Renal cortex interstitium (tissue), 11 donors: ENCODE measurements at regions not wholly inside any gene's neighbourhood (a gene's known extent, or its start where the extent isn't known, plus 50 kb on each side); places are given as distances from the start of the nearest gene placed in this dataset.

ENCODE experiments used
- DNase-seq, 11 donors: peaks; one replicate each; pipeline ENCODE4 v3.0.0-alpha.2; 2013; ENCODE audit warnings: low read depth in 9 of 11, low spot score in 4 of 11; ENCODE audit errors: extremely low read depth in 1 of 11

DNA sequence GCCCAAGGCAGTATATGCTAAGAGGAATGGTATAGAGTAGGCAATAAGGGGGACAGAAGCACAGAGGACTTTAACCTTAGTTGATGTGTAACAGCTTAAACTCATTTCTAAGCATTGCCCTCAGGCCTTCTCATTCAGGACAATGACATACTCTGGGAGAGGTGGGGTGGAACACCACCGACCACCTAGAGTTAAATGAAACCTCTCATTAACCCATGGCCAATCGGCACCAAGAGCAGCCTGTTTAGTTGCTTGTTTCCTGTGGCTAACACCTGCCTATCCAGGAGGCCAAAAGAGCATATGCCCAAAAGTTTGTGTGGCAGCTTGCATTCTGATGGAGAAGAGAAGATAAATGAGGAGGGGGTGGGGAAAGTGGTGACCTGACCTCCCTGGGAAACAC, 50.0 kb downstream of the PABIR2 start:
- DNase-seq, result peak in 1 of 11 donors; percentile 49

DNA sequence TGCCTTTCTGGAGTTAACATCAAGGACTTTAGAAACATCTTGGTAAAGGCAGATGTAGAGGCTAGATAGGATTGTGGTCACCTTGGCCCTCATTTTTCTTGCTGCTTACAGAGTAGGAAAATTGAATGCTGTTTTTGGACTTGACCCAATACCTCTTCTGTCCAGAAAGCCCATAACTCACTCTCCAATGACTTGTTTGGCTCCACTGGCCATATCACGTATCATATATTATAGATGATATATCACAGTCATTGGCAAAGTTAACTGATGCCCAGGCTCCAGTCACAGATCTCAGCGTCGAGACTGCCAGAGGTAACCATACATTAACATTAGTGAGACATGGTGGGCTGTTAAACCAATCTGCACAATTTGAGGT, 50.6 kb downstream of the PABIR2 start:
- DNase-seq, result no peak

DNA sequence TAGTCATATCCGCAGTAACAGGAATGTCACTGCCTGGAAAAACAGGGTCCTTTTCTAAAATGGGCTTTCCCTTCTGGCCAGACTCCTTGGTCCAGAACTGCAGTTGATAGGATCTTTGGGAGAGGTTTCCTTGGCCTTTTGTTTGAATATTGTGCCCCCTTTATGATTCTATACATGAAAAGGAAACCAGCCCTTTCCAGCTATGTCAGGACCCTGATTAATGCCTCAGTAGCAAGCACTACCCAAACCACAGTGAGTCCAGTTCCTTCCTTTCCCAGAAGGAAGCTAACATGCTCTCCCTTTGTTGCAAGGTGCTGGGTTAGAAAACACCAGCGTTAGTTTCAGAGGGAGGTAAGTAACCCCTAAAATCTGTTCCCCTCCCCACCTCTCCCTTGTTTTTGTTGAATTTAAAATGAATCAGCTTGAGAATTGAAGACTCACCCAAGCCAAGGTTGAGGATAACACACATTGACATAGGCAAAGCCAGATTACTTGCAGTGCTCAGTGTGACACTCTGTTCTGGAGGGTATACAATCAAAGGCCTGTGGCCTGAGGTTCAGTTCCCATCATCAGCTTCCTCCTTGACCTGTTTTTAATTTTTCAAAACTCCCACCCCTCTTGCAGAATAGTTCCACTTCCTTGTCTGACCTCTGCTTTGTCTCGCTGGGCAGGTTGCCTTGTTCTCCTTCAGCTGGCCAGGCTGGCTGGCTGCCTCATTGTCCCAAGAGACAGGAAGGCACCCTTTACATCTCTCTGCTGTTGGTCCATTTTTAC, 51.2 kb downstream of the PABIR2 start:
- DNase-seq, result no peak

DNA sequence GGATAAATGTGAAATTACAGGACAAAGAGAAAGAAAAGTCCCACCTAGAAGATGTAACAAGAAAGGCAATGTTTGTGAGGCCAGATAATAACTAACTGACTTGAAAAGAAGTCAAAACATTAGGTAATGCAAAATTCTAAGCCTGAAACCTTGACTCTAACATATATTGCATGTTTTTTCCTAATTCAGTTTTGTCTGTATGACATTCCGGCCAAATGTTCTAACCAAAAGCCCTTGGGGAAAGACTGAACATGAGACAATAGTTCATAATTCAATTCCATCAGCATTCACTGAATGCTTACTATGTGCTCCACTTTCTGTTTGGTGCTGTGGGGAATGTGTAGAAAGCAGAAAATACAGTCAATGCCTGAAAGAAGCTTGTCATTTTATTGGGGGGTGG, 53.9 kb downstream of the PABIR2 start:
- DNase-seq, result no peak

DNA sequence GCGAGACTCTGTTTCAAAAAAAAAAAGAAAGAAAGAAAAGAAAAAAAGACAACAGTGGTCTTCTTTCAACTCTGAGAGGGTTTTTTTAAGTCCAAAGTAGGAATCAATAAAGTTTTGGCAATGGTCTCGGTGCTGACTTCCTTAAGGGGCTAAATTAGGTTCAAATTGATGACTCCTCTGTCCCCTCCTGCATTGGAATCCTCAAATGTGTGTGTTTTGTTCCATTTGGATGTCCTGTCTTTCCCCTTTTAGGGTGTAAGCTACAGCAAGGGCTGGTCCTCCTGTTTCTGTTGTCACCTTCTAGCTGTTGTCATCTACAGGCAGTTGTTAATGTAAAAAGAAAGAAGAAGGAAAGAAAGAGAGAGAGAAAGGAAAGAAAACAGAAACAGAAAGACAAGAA, 54.4 kb downstream of the PABIR2 start:
- DNase-seq, result no peak

DNA sequence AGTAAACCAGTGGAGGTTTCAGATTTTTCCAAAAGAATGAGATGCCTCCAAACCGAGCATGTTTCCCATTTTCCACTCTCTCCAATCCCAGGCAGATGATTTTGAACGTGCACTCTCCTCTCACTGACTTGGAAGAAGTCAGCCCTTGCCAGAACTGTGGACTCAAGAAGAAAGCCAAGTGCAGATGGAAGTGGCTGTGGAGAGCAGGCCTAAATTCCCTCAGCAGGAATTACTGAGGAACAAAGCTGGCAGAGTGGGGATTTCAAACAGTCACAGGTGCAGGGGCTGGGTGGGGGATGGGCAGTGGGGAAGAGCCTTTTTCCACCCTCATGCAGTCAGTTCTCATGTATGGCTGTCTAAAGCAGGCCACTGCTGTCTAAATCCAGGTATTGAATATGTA, 55.3 kb downstream of the PABIR2 start:
- no peak for DNase-seq

DNA sequence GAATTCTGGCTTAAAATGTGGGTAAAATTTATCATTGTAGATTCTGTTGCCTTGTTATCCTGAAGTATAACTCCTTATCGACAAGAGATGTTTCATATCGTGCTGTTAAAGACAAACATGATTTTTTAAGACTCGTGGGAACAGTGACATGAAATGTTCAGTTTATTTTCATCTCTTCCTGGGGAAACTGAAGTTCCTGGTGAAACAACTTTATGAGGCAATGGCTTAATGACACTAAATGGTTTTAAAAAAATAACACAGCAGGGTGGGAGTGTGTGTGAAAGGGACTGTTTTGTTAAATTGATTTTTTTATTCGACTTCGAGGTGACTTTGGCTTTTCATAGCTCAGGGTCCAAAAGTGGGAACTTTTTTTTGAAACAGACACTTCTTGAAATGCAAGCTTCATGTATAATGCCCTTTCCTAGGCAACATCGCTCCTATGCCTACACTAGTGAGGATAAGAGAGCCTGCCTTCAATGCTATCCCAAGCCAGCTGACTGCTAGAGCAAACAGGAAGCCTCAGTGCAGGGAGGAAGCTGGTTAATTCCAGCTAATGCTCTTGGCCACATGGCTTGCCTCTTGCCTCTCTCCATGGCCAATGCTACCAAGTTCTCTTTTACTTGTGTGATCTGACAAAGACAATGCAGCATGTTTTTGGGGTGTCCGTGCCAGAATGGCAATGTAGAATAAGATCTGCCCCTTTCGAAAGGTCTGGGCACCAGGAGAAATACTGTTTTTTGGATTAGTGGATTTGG, 57.8 kb downstream of the PABIR2 start:
- no peak for DNase-seq

DNA sequence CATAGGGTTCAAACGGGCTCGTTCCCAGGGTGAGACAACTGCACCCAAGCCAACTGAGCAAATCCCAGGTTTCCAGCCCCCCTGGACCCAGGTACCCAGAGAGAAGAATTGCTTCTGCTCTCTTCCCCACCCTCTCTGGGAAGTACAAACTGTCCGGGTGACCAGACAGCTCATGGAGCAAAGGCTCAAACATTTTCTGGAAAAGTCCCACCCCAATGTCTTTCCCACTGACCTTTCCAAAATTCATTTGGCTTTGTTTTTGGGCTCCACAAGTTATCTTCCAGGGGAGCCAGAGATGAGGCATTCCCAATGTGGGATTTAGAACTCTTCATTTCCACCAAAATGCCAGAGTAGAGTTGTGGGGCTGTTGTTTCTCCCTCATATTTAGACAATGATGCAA, 58.6 kb downstream of the PABIR2 start:
- no peak for DNase-seq

DNA sequence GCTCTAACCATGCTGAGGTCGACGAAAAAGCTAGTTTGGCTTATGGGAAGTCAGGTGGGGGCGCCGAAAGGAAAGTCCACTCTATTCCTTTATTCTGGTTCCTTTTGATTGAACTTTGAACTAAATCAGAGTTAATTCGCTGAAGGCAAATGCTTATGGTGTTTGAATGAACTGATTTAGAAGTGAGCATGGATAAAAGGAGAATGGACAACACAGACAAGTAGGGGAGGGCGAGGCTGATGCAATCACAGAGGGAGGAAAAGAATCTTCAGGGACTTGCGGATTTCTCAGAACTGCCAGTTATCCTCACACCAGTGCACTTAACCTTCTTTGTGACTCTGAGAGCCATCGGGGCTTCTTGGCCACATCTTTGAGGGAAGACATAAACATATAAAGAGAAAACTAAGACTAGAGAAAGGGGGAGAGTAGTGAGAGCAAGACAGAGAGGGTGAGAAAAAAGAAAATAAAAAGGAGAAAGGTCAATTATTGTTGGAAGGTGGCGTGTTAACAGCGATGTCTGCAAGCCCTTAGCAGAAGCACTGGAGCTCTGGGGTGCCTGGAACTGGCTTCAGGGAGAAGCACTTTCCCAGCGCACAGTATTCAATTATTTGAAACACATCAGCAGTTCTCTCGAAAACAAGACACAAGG, 59.2 kb downstream of the PABIR2 start:
- no peak for DNase-seq

DNA sequence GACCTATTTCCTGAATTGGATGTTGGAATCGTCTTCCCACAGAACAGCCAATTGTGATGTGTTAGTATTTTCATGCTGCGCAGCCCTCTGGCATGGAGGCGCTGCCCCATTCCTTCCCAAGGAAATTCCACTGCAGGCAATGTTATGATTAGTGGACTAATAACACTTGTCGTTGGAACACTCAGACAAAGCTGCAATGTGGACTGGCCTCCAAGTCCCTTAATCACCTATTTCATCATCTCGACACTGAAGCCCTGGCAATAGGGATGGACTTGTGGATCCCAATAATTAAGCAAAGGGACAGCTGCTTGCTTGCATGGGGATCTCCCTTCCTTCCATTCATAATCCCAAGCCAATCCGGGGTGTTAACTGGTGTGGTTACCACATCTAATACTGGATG, 59.9 kb downstream of the PABIR2 start:
- DNase-seq, result no peak

DNA sequence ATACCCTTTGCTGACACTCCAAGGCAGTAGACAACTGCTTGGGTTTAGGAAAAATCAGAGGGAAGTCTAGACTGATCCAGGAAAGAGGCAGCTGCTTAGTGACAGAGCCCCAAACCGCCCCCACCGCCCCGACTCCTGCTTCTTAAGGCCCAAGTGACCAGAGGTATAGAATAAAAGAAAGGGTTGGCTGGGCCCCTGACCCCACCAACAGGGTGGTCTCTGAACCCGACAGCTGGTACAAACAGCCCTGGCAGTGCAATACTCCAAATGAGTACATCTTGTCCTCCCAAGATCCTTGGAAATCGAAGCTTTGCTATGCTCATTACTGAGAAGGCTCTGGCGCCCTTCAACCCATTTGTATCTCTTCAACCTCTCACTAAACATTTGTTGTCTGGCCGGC, 60.6 kb downstream of the PABIR2 start:
- DNase-seq, result no peak

DNA sequence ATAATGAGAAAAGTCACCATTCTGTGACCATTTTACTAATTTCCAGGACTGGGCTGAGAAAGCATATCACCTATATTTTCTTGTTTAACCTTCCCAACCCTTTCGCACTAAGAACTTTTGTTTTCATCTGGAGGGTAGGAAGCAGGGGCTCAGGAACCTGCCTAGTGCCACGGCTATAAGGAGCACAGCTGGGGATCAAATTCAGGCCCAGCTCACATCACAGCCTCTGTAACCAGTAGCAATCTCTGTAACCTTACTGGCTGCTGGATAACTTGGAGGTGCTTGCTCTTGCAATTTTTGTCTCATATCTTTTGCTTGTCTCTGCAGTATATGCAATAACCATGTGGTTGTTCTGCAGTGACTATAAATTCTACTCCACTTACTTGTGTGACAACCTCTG, 62.0 kb downstream of the PABIR2 start:
- DNase-seq, result no peak

DNA sequence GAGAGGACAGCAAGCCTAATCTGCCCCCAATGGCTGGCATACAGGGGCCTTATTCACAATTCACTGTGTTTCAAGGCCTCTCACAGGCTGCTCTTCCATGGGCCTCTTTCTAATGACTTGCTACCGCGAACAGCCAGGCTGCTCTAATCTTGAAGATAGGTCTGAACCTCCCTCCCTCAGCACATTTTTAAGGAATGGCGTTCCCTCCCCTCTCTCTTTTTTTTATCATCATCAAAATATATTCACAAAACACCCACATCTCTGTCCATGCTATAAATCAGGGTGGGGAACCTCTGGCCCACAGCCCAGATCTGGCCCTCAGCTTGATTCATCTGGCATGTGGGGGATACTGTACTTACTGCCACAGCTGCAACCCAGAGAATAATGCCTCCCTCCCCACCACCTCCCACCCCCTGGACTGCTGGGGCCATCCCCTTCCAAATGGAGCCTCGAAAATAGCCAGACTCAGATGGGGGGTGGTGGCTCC, 62.5 kb downstream of the PABIR2 start:
- DNase-seq, result peak in 1 of 11 donors; percentile 49

DNA sequence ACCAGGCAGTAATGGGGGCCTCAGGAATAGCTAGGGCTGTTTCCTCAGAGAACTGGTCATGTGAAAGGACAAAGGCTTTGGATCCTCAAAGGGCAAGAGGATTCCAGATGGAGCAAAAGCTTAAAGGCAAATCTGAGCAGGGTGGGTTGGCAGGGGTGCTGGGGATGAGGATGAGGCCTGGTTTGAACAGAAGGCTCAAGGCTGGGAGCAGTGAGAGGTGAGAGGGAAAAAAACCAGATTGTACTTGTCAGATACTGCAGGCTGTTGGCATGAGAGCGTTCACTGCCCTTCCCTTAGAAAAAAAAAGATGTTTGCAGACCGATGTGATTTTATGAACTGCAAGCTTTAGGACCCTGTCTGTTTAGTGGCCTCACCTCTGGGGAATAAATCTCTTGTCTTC, 63.4 kb downstream of the PABIR2 start:
- DNase-seq, result no peak

DNA sequence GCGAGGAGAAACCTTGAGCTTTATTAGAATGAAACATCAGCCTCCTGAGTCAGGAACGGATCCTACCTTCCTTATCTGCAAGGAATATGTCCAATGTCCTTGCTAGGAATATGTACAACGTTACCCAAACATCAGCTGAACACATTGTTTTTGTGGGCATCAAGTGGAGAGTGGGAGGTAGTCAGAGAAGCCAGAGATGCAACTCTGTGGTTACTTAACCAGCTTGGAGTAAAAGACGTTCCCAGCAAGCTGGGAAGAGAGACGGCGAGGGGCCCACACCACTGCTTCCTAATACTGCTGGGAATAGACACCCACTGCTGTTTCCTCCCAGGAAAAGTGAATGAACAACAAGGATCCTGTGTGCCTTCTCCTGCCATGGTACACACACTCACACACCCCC, 64.3 kb downstream of the PABIR2 start:
- no peak for DNase-seq

DNA sequence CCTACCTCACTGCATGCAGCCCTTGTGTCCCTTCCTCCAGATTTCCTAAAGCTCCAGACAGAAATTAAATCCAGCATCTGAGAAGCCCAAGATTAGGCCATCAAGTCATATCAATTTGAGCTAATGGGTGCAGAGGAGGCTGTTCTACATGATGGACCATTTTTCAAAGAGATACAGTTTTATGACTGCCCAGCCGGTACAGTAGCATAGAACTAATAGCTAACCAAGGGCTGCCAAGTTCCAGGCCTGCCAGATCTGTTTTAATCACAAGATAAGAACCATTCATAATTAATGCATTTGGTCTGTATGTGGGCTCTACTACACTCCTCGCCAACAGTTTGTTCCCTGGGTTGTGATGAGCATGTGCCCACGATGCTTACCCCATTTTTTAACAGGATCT, 64.9 kb downstream of the PABIR2 start:
- DNase-seq, result no peak

DNA sequence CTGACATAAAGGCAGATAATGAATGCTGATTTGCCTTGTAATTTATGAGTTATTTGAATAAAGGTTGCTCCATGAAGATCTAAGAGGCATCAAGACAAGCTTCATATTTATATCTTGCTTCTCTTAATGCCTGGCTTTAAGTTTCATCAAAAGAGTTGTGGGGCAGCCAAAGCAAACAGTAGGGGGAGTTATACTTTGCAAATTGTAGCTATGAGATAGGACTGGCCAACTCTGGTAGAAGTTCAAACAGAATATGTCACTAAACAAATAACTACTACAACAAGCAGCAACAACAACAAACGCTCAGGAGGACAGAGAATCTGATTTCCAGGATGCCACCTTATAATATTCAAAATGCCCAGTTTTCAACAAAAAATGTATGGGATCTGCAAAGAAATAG, 69.1 kb upstream of the PLAC1 start:
- DNase-seq, result no peak

DNA sequence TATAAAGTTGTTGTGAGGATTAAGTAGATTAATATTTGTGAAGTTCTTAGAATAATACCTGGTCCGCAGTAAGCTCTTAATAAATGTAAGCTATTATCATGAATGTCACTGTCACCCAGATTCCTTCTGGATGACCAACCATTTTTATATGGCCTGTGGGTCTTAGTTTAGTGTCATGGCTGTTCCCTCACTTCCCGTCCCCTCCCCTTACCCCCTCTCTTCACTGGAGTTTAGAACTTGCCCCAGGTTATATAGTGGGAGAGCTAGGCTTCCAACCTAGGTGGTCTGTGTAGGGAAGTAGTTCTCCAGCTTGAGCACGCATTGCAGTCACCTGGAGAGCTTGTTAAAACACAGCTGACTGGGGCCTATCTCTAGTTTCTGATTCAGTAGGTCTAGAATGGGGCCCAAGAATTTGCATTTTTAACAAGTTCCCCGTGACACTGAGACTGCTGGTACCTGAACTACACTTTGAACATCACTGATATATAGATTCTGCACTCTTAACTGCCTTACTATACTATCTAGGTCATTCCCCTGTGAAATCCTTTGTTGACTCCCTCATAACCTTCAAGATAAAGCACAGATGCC, 66.9 kb upstream of the PLAC1 start:
- no peak for DNase-seq

DNA sequence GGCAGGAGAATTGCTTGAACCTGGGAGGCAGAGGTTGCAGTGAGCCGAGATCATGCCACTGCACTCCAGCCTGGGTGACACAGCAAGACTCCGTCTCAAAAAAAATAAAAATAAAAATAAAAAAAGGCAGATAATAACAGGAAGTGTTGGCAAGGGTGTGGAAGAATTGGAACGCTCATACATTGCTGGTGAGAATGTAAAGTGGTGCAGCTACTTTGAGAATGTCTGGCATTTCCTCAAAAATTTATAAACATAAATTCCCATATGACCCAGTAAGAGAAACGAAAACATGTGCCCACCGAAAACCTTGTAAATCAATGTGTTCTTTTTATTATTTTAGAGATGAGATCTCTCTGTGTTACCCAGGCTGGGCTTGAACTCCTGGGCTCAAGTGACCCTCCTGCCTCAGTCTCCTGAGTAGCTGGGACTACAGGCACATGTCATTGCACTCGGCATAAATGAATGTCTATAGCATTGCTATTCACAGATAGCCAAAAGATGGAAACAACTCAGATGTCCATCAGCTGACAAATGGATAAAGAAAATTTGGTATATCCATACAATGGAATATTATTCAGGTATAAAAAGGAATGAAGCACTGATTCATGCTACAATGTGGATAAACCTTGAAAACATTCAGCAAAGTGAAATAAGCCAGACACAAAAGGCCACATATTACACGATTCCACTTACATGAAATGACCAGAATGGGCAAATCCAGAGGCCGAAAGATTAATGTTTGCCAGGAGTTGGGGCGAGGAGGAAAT, 63.7 kb upstream of the PLAC1 start:
- no peak for DNase-seq
